Bone marrow (tissue), 2 donors: ENCODE measurements at regions not wholly inside any gene's neighbourhood (a gene's known extent, or its start where the extent isn't known, plus 50 kb on each side); places are given as distances from the start of the nearest gene placed in this dataset.

Experiments used
- DNase-seq, 2 donors: peaks; one replicate each; lab custom pipeline; 2025; lab: John Stamatoyannopoulos, UW

- DNase-seq = no peak
These were observed 228.8 kb downstream of the CDH11 start for GRCh38 chr16:64892835-64893785.

- DNase-seq = no peak
These were observed 232.4 kb downstream of the CDH11 start for GRCh38 chr16:64889446-64889845.

- DNase-seq = no peak
These were observed 234.2 kb downstream of the CDH11 start for GRCh38 chr16:64887651-64888050.

GRCh38 chr16:64882078-64882784 lies 239.6 kb downstream of the CDH11 start:
- no peak for DNase-seq

GRCh38 chr16:64880994-64881393 lies 240.9 kb downstream of the CDH11 start:
- DNase-seq = no peak

- DNase-seq = no peak
These were observed 241.9 kb downstream of the CDH11 start for GRCh38 chr16:64880006-64880405.

GRCh38 chr16:64878940-64879339 lies 242.9 kb downstream of the CDH11 start:
- no peak for DNase-seq

- DNase-seq = no peak
These were observed 249.8 kb downstream of the CDH11 start for GRCh38 chr16:64872101-64872500.

- DNase-seq = no peak
These were observed 251.0 kb downstream of the CDH11 start for GRCh38 chr16:64870859-64871258.

GRCh38 chr16:64869781-64870180 lies 252.1 kb downstream of the CDH11 start:
- no peak for DNase-seq

GRCh38 chr16:64866021-64866420 lies 255.8 kb downstream of the CDH11 start:
- no peak for DNase-seq

- DNase-seq = no peak
These were observed 256.7 kb downstream of the CDH11 start for GRCh38 chr16:64865069-64865696.

GRCh38 chr16:64864232-64864809 lies 257.5 kb downstream of the CDH11 start:
- DNase-seq = no peak

GRCh38 chr16:64858076-64858475 lies 263.8 kb downstream of the CDH11 start:
- no peak for DNase-seq

GRCh38 chr16:64857411-64857810 lies 264.5 kb downstream of the CDH11 start:
- no peak for DNase-seq

GRCh38 chr16:64853551-64853950 lies 268.3 kb downstream of the CDH11 start:
- DNase-seq = no peak

GRCh38 chr16:64846966-64847365 lies 274.9 kb downstream of the CDH11 start:
- no peak for DNase-seq

- DNase-seq = no peak
These were observed 276.8 kb downstream of the CDH11 start for GRCh38 chr16:64845071-64845470.

GRCh38 chr16:64841482-64841881 lies 280.4 kb downstream of the CDH11 start:
- no peak for DNase-seq

GRCh38 chr16:64841071-64841470 lies 280.8 kb downstream of the CDH11 start:
- DNase-seq = no peak

- no peak for DNase-seq
These were observed 291.2 kb downstream of the CDH11 start for GRCh38 chr16:64830653-64831052.

- no peak for DNase-seq
These were observed 292.2 kb downstream of the CDH11 start for GRCh38 chr16:64829678-64830077.
